IPS-20b (cell line): ENCODE measurements at regions not wholly inside any gene's neighbourhood (a gene's known extent, or its start where the extent isn't known, plus 50 kb on each side); places are given as distances from the start of the nearest gene placed in this dataset.

Source experiments
- H3K27ac ChIP-seq: one replicate; pipeline ENCODE4 v1.5.1; 2013; ENCODE audit warnings: low read length
- H3K27me3 ChIP-seq: 2 replicates; pipeline ENCODE4 v1.6.1; 2013; ENCODE audit warnings: mild to moderate bottlenecking, low read length, inconsistent platforms; ENCODE audit not compliant: insufficient read depth
- H3K36me3 ChIP-seq: 2 replicates; pipeline ENCODE4 v1.6.1; 2013; ENCODE audit warnings: low read depth, mild to moderate bottlenecking, inconsistent platforms, low read length, moderate library complexity; ENCODE audit not compliant: insufficient read depth
- H3K4me1 ChIP-seq: 2 replicates; pipeline ENCODE4 v1.6.1; 2013; ENCODE audit warnings: mild to moderate bottlenecking, control low read depth, inconsistent platforms, low read length, moderate library complexity; ENCODE audit not compliant: insufficient read depth
- H3K4me3 ChIP-seq: 2 replicates; pipeline ENCODE4 v1.5.1; 2013; ENCODE audit warnings: mild to moderate bottlenecking, low read length, inconsistent platforms
- H3K9ac ChIP-seq: 2 replicates; pipeline ENCODE4 v1.6.1; 2013; ENCODE audit warnings: low read depth, mild to moderate bottlenecking, inconsistent platforms, low read length, moderate library complexity
- H3K9me3 ChIP-seq: 2 replicates; pipeline ENCODE4 v1.6.1; 2013; ENCODE audit warnings: mild to moderate bottlenecking, low read depth, low read length, inconsistent platforms; ENCODE audit not compliant: insufficient read depth

- Histone ChIP-seq H3K36me3 (no peaks in the 10 kb centered on the region), H3K27me3 (no peaks in the 10 kb centered on the region), H3K4me1 (peaks cover 8% of the 10 kb centered on the region; the same call in 1 of the 2 replicates), H3K9ac (no peak overlapping the region), H3K4me3 (no peak overlapping the region), H3K9me3 (no peaks in the 10 kb centered on the region), H3K27ac (no peak overlapping the region)
Observed at GRCh38 chr18:67260841-67261240, 255.7 kb downstream of the DSEL start.

DNA sequence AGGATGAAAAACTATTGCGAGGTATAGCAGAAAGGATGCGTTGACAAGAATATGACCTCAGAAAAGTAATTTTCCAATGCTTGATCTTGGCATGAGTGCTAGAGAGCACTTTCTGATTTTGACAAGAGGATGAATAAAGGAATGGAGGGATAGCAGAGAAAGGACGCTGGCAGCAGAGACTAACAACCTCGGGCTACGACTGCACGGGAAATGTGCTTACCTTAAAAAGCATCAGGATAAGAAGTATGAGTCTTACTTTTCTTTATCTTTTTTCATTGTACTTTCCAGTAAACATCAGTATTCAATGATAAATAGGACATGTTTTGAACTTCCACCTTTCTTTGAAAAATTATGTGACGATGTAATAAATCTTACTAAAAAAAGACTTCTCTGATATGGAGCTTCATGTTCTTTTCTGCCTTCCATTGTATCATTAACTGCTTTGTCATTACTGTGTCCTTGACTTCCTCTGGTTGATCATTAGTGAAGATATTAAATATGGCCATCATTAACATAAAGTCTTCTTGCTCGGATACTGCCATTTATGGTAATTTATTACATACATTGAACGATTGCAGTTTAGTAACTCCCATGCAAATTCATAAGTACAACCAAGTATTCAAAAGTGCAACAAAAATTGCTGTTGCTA lies 265.6 kb downstream of the DSEL start:
- no peaks in the 10 kb centered on the region for H3K4me1 ChIP-seq
- H3K27me3 ChIP-seq, result no peaks in the 10 kb centered on the region
- H3K27ac ChIP-seq, result no peak overlapping the region
- no peaks in the 10 kb centered on the region for H3K36me3 ChIP-seq
- H3K9me3 ChIP-seq, result no peaks in the 10 kb centered on the region
- H3K4me3 ChIP-seq, result no peak overlapping the region
- no peak overlapping the region for H3K9ac ChIP-seq

DNA sequence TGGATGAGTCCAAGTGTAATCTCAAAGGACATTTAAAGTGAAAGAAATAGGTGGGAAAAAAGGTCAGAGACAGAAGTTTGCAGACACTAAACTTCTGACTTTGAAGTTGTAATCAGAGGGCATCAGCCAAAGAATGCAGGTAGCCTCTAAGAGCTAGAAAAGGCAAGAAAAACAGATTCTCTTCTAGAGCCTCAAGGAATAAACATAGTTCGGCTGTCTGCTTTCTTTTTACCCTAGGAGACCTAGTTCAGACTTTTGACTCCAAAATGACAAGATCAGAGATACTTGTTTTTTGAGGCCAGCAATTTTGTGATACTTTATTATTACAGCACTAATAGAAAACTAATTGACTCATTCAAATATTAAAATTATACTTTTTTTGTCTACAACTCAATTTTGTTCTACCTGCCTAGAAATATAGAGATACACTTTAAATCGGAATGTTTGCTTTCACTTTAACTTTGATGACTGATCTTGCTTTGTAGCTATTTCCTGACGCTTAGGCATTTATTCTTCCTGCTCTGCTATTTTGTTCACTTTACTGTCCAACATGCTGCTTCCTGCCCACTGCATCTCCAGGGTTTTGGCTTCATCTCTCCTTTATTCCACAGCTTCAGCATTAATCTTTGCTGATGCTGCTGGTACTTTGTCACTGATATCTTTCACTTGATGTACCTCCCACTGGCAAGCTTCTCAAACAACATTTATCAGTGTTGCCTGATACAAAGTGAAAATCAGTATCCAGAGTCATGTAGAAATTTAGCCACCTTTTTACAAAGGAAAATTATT lies 272.5 kb downstream of the DSEL start:
- no peak overlapping the region for H3K27ac ChIP-seq
- no peaks in the 10 kb centered on the region for H3K36me3 ChIP-seq
- H3K9ac ChIP-seq, result no peak overlapping the region
- no peaks in the 10 kb centered on the region for H3K27me3 ChIP-seq
- H3K4me1 ChIP-seq, result no peaks in the 10 kb centered on the region
- H3K4me3 ChIP-seq, result no peak overlapping the region
- no peaks in the 10 kb centered on the region for H3K9me3 ChIP-seq

DNA sequence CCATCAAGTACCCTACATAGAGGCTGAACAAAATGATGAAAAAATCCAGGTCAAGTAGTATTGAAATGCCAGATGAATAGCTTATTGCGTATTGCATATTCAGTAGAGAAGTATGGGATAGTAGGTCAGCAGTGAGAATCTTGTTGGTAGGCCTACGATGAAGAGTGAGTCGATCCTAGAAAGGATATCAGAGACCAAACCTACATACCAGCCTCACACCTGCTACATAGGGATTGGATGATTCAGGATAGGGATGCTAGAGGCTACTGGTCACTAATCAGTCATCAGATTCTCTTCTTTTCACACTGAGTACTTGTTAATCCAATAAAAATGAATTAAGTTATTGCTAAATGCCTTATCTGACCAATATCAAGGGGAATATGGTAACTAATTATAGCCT lies 274.5 kb downstream of the DSEL start:
- Histone ChIP-seq H3K36me3 (no peaks in the 10 kb centered on the region), H3K27ac (no peak overlapping the region), H3K9me3 (no peaks in the 10 kb centered on the region), H3K4me1 (no peaks in the 10 kb centered on the region), H3K4me3 (no peak overlapping the region), H3K9ac (no peak overlapping the region), H3K27me3 (no peaks in the 10 kb centered on the region)

- H3K36me3 ChIP-seq, result no peaks in the 10 kb centered on the region
- no peak overlapping the region for H3K4me3 ChIP-seq
- no peaks in the 10 kb centered on the region for H3K27me3 ChIP-seq
- H3K27ac ChIP-seq, result no peak overlapping the region
- no peaks in the 10 kb centered on the region for H3K4me1 ChIP-seq
- no peaks in the 10 kb centered on the region for H3K9me3 ChIP-seq
- H3K9ac ChIP-seq, result no peak overlapping the region
Observed at GRCh38 chr18:67241299-67241698, 275.2 kb downstream of the DSEL start.

GRCh38 chr18:67239826-67240225 lies 276.7 kb downstream of the DSEL start:
- Histone ChIP-seq H3K27me3 (no peaks in the 10 kb centered on the region), H3K4me1 (no peaks in the 10 kb centered on the region), H3K9me3 (no peaks in the 10 kb centered on the region), H3K4me3 (no peak overlapping the region), H3K9ac (no peak overlapping the region), H3K36me3 (no peaks in the 10 kb centered on the region), H3K27ac (no peak overlapping the region)

- Histone ChIP-seq H3K4me1 (peaks cover 14% of the 10 kb centered on the region), H3K27ac (peak overlapping the region; percentile 25), H3K36me3 (no peaks in the 10 kb centered on the region), H3K9me3 (no peaks in the 10 kb centered on the region; the same call in 1 of the 2 replicates), H3K9ac (no peak overlapping the region), H3K27me3 (no peaks in the 10 kb centered on the region), H3K4me3 (peak overlapping the region; percentile 29; the same call in 1 of the 2 replicates)
Observed at GRCh38 chr18:67232991-67233390, 283.5 kb downstream of the DSEL start.

DNA sequence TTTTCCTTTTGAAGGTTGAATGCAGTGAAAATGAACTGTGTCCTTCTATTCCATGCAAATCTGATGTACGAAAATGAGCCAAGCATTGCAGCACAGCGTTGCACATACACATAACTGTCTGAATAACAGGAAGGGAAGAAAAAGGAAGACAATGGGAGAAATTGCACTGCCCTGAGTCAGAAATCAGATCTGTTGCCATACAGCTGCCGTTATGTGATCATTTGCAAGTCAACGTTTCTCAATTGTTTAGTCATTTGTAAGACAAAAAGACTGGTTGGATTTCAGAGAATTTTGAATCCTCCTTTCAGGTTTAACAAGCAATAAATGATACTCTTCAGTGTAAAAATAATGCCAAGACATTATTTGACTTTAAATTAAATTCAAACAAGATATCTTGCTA lies 284.1 kb downstream of the DSEL start:
- Histone ChIP-seq H3K27me3 (no peaks in the 10 kb centered on the region), H3K4me3 (peak overlapping the region; percentile 29; the same call in 1 of the 2 replicates), H3K4me1 (peaks cover 14% of the 10 kb centered on the region), H3K36me3 (no peaks in the 10 kb centered on the region), H3K27ac (peak overlapping the region; percentile 25), H3K9me3 (no peaks in the 10 kb centered on the region; the same call in 1 of the 2 replicates), H3K9ac (no peak overlapping the region)

DNA sequence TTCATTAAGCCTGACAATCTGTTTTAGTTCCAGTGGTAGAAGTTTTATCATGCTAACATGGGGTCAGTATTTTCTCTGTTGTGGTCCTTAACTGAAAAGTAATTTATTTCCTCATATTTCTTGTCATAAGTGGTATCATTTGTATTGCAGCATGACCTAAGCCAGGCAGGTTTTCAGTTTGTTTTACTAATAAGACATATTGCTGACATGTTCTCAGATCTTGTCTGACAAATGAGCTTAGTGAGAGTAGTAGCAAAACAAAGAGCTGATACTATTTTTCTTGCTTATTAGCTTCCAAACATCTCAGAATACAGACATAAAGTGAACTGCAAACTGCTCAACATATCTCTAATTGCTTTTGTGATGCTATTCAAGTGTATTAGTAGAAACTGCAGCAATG lies 293.6 kb downstream of the DSEL start:
- H3K4me3 ChIP-seq, result no peak overlapping the region
- H3K4me1 ChIP-seq, result no peaks in the 10 kb centered on the region
- H3K9me3 ChIP-seq, result no peaks in the 10 kb centered on the region; the same call in 1 of the 2 replicates
- no peak overlapping the region for H3K9ac ChIP-seq
- no peaks in the 10 kb centered on the region for H3K36me3 ChIP-seq
- no peaks in the 10 kb centered on the region for H3K27me3 ChIP-seq
- H3K27ac ChIP-seq, result no peak overlapping the region

GRCh38 chr18:67219821-67220220 lies 296.7 kb downstream of the DSEL start:
- no peaks in the 10 kb centered on the region for H3K27me3 ChIP-seq
- no peak overlapping the region for H3K4me3 ChIP-seq
- no peaks in the 10 kb centered on the region for H3K36me3 ChIP-seq
- no peak overlapping the region for H3K9ac ChIP-seq
- no peaks in the 10 kb centered on the region for H3K9me3 ChIP-seq
- no peaks in the 10 kb centered on the region for H3K4me1 ChIP-seq
- no peak overlapping the region for H3K27ac ChIP-seq

GRCh38 chr18:67218556-67218955 lies 298.0 kb downstream of the DSEL start:
- H3K9me3 ChIP-seq, result no peaks in the 10 kb centered on the region
- H3K27ac ChIP-seq, result no peak overlapping the region
- no peaks in the 10 kb centered on the region for H3K36me3 ChIP-seq
- no peak overlapping the region for H3K4me3 ChIP-seq
- no peaks in the 10 kb centered on the region for H3K27me3 ChIP-seq
- no peak overlapping the region for H3K9ac ChIP-seq
- H3K4me1 ChIP-seq, result no peaks in the 10 kb centered on the region

DNA sequence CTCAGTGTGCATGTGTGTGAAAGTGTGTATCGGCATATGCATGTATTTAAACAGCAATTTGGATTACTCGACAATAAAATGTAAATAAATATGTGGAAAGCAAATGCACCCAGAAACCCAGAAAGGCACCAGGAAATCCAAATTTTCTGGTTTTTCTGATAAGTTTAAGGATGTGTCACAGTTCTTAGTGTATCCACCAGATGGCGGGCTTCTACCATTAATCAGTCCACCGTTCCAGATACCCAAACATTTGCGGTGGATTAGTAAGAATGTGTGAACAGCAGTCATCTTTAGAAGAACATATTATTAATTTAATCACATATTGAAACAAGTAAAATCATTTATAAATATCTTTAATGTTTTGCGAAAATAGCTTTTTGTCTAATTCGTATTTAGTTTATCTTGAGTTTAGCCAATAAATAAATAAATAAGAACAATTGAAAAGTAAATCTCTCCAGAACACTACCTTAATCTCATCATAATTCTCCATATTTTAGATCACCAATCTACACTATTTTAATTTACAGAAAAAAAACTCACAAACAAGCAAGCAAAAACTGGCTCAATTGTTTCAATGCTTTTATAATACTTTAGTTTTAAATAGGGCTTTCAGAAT lies 298.9 kb downstream of the DSEL start:
- H3K36me3 ChIP-seq, result no peaks in the 10 kb centered on the region
- H3K27ac ChIP-seq, result no peak overlapping the region
- no peaks in the 10 kb centered on the region for H3K4me1 ChIP-seq
- H3K9ac ChIP-seq, result no peak overlapping the region
- H3K9me3 ChIP-seq, result no peaks in the 10 kb centered on the region
- H3K4me3 ChIP-seq, result no peak overlapping the region
- no peaks in the 10 kb centered on the region for H3K27me3 ChIP-seq
